Immature natural killer cell (primary cell): ENCODE measurements at regions not wholly inside any gene's neighbourhood (a gene's known extent, or its start where the extent isn't known, plus 50 kb on each side); places are given as distances from the start of the nearest gene placed in this dataset.
"Not testable (repeated sequence)": the region's sequence is repeated elsewhere in the genome, so short reads cannot be mapped to it uniquely, and the experiment has no call there.

ENCODE experiments used
- DNase-seq, 3 donors: peaks; one replicate each; pipeline ENCODE4 v3.0.0; 2022; ENCODE audit warnings: mixed read lengths in 1 of 3
- H3K27ac Mint-ChIP-seq, 6 donors: one replicate each; pipeline ENCODE4 v1.8.0; 2020; ENCODE audit warnings: mixed read lengths in 6 of 6, mild to moderate bottlenecking in 5 of 6, inconsistent platforms in 4 of 6, moderate library complexity in 3 of 6
- H3K27me3 Mint-ChIP-seq, 3 donors: one replicate each; pipeline ENCODE4 v1.8.0; 2020 to 2021; ENCODE audit warnings: low read depth in 3 of 3, mild to moderate bottlenecking in 3 of 3, mixed read lengths in 3 of 3, moderate library complexity in 3 of 3, inconsistent platforms in 1 of 3
- H3K36me3 Mint-ChIP-seq, 3 donors: one replicate each; pipeline ENCODE4 v1.8.0; 2020; ENCODE audit warnings: mixed read lengths in 3 of 3, inconsistent platforms in 2 of 3, mild to moderate bottlenecking in 2 of 3
- H3K4me1 Mint-ChIP-seq, 2 donors: one replicate each; pipeline ENCODE4 v1.8.0; 2020; ENCODE audit warnings: inconsistent platforms in 2 of 2, mild to moderate bottlenecking in 2 of 2, mixed read lengths in 2 of 2, moderate library complexity in 1 of 2
- H3K4me3 Mint-ChIP-seq, 5 donors: one replicate each; pipeline ENCODE4 v1.8.0; 2020; ENCODE audit warnings: mild to moderate bottlenecking in 5 of 5, mixed read lengths in 5 of 5, inconsistent platforms in 3 of 5, moderate library complexity in 3 of 5
- H3K9me3 Mint-ChIP-seq, 6 donors: one replicate each; pipeline ENCODE4 v1.8.0; 2020; ENCODE audit warnings: mild to moderate bottlenecking in 6 of 6, mixed read lengths in 6 of 6, inconsistent platforms in 4 of 6, moderate library complexity in 3 of 6

- not testable (repeated sequence) for H3K4me1 Mint-ChIP-seq, H3K27ac Mint-ChIP-seq, H3K4me3 Mint-ChIP-seq, H3K9me3 Mint-ChIP-seq, H3K36me3 Mint-ChIP-seq, H3K27me3 Mint-ChIP-seq, DNase-seq
These were observed 61.2 kb upstream of the ZNF322 start for GRCh38 chr6:26720663-26721218.

DNA sequence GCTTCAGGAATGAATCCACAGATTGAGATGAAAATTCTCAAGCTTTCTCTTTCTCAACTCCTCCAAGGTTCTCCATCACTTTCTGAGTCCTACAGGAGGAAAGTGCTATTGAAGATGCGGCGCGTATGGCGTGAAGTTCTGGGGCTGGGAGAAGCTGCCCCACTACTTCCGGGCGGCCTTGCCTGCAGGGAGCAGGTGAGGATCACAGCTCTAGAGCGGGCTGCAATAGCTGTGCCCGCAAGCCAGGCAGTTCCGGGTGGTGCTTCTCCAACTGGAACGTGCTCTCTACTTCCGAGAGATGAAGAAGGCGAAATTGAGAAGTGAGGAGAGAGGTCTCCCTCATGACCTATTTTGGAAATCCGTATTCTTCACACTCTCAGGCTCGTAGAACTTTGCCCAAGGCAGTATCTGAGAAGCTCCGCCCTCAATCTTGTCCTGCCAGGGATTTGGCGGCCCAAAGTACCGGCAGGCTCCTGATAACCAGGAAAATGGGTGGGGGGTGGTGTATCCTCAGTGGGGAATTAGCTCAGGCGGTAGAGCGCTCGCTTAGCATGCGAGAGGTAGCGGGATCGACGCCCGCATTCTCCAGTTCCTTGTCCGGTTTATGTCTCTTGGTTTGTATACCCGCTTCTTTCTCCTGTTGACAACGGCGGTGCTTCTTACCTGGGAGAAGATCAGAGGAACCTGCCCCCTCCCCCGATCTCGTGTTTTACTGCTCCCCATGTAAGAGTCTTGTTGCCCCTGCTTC, 70.6 kb upstream of the ZNF322 start:
- H3K36me3 Mint-ChIP-seq, H3K9me3 Mint-ChIP-seq, H3K27me3 Mint-ChIP-seq, DNase-seq, H3K4me3 Mint-ChIP-seq, H3K4me1 Mint-ChIP-seq, H3K27ac Mint-ChIP-seq: not testable (repeated sequence)

- H3K4me1 Mint-ChIP-seq, H3K36me3 Mint-ChIP-seq, DNase-seq, H3K27me3 Mint-ChIP-seq, H3K4me3 Mint-ChIP-seq, H3K27ac Mint-ChIP-seq, H3K9me3 Mint-ChIP-seq: not testable (repeated sequence)
These were observed 75.4 kb upstream of the ZNF322 start for GRCh38 chr6:26734776-26735472.

DNA sequence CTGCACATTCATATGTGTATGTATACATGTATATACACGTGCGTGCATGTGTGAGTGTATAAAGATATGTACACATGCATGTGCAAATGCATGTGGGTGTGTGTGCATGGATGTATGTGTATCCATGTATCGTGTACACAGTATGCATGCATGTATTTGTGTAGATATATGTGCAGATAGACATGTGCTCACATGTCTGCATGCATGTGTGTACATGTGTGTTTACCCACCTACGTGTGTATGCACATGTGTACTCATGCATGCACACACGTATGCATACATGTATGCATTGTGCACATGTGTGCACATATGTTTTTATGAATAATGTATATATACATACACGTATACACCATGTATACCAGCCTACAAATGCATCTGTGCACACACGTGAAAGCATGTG, 80.3 kb upstream of the ZNF322 start:
- H3K4me1 Mint-ChIP-seq = peaks cover 0 to 1% of the 10 kb centered on the region in 2 donors
- no peak for DNase-seq
- peaks cover 0 to 20% (median 8%) of the 10 kb centered on the region in 6 donors for H3K9me3 Mint-ChIP-seq
- H3K27ac Mint-ChIP-seq = no peak overlapping the region
- no peak overlapping the region for H3K4me3 Mint-ChIP-seq
- H3K27me3 Mint-ChIP-seq = peaks cover 17 to 29% (median 28%) of the 10 kb centered on the region in 3 donors
- H3K36me3 Mint-ChIP-seq = peaks cover 0 to 4% (median 0%) of the 10 kb centered on the region in 3 donors

- Mint-ChIP-seq H3K9me3 (peaks cover 5 to 43% (median 16%) of the 10 kb centered on the region in 6 donors), H3K36me3 (peaks cover 3 to 4% (median 4%) of the 10 kb centered on the region in 3 donors), H3K27me3 (peaks cover 33 to 47% (median 45%) of the 10 kb centered on the region in 3 donors), H3K4me3 (no peak overlapping the region), H3K27ac (no peak overlapping the region), H3K4me1 (peaks cover 0 to 1% of the 10 kb centered on the region in 2 donors)
- DNase-seq = no peak
These were observed 83.7 kb upstream of the ZNF322 start for GRCh38 chr6:26743157-26743821.

DNA sequence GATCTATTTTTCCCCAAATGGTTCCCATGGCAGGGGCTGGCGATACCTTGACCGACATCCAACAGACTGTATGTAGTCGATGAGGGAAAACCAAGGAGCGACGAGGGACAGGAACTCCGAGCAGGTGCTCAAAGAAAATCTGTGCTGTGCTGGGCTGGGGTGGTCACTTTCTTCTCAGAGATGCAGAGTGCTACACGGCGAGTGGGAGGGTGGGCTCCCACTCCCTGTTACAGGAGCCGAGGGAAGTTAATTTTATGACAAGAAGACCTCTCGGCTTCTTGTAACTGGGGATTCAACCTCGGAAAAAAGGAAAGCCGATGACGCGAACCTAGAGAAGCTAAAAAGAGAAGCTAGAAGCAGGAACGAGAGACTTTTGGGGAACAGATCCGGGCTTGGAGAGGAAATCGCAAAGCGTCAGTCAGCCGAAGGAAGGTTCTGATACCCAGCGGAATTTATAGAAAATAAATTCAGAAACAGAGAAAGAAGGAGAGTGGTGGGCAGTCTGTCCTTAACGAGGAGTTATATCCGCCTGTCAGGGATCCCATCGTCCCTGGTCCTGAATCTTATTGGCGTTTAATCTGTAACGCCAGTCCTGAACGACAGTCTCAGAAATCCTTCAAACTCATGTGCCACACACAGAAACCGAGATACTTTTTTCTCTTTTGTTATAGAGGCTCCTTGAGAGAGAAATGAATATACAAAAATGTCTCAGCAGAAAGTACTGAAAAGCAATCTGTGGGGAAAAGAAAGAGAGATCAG, 84.6 kb upstream of the ZNF322 start:
- H3K27me3 Mint-ChIP-seq = peaks cover 38 to 52% (median 51%) of the 10 kb centered on the region in 3 donors
- peaks cover 4% of the 10 kb centered on the region in 3 donors for H3K36me3 Mint-ChIP-seq
- DNase-seq = no peak
- H3K4me1 Mint-ChIP-seq = peaks cover 1 to 6% of the 10 kb centered on the region in 2 donors
- H3K9me3 Mint-ChIP-seq = peaks cover 9 to 50% (median 17%) of the 10 kb centered on the region in 6 donors
- H3K4me3 Mint-ChIP-seq = no peak overlapping the region
- no peak overlapping the region for H3K27ac Mint-ChIP-seq

GRCh38 chr6:26744837-26745282, 85.3 kb upstream of the ZNF322 start:
- H3K36me3 Mint-ChIP-seq, H3K27ac Mint-ChIP-seq, DNase-seq, H3K4me3 Mint-ChIP-seq: not testable (repeated sequence)
- peaks cover 1 to 11% of the 10 kb centered on the region in 2 donors for H3K4me1 Mint-ChIP-seq
- H3K27me3 Mint-ChIP-seq = peaks cover 38 to 57% (median 52%) of the 10 kb centered on the region in 3 donors
- H3K9me3 Mint-ChIP-seq = peaks cover 9 to 57% (median 17%) of the 10 kb centered on the region in 6 donors

GRCh38 chr6:26745964-26746363, 86.4 kb upstream of the ZNF322 start:
- not testable (repeated sequence) for H3K36me3 Mint-ChIP-seq, H3K4me3 Mint-ChIP-seq, DNase-seq, H3K27ac Mint-ChIP-seq
- Mint-ChIP-seq H3K4me1 (peaks cover 1 to 11% of the 10 kb centered on the region in 2 donors), H3K9me3 (peaks cover 9 to 61% (median 17%) of the 10 kb centered on the region in 6 donors), H3K27me3 (peaks cover 38 to 59% (median 55%) of the 10 kb centered on the region in 3 donors)

GRCh38 chr6:26749126-26749758, 89.7 kb upstream of the ZNF322 start:
- Mint-ChIP-seq H3K9me3 (peaks cover 8 to 49% (median 12%) of the 10 kb centered on the region in 6 donors), H3K27me3 (peaks cover 32 to 41% (median 41%) of the 10 kb centered on the region in 3 donors)
- not testable (repeated sequence) for DNase-seq

GRCh38 chr6:26749759-26750126, 90.2 kb upstream of the ZNF322 start:
- DNase-seq, H3K27ac Mint-ChIP-seq, H3K36me3 Mint-ChIP-seq: not testable (repeated sequence)
- Mint-ChIP-seq H3K4me3 (peak overlapping the region in 1 of 5 donors; percentile 11), H3K9me3 (peaks cover 7 to 50% (median 12%) of the 10 kb centered on the region in 6 donors), H3K27me3 (peaks cover 32 to 41% (median 40%) of the 10 kb centered on the region in 3 donors), H3K4me1 (peaks cover 0 to 11% of the 10 kb centered on the region in 2 donors)

More at GRCh38 chr6:26749126-26749758, 89.7 kb upstream of the ZNF322 start:
- H3K4me3 Mint-ChIP-seq = peak overlapping the region in 1 of 5 donors; percentile 59
- not testable (repeated sequence) for H3K27ac Mint-ChIP-seq, H3K36me3 Mint-ChIP-seq
- H3K4me1 Mint-ChIP-seq = peaks cover 0 to 11% of the 10 kb centered on the region in 2 donors

- Mint-ChIP-seq H3K27me3 (peaks cover 30 to 43% (median 36%) of the 10 kb centered on the region in 3 donors), H3K36me3 (peaks cover 0 to 5% (median 0%) of the 10 kb centered on the region in 3 donors), H3K4me1 (peaks cover 0 to 4% of the 10 kb centered on the region in 2 donors), H3K9me3 (peaks cover 3 to 37% (median 10%) of the 10 kb centered on the region in 6 donors), H3K27ac (peak overlapping the region in 1 of 6 donors; percentile 10), H3K4me3 (peak overlapping the region in 1 of 5 donors; percentile 30)
- no peak for DNase-seq
These were observed 94.7 kb upstream of the ZNF322 start for GRCh38 chr6:26754212-26754611.

DNA sequence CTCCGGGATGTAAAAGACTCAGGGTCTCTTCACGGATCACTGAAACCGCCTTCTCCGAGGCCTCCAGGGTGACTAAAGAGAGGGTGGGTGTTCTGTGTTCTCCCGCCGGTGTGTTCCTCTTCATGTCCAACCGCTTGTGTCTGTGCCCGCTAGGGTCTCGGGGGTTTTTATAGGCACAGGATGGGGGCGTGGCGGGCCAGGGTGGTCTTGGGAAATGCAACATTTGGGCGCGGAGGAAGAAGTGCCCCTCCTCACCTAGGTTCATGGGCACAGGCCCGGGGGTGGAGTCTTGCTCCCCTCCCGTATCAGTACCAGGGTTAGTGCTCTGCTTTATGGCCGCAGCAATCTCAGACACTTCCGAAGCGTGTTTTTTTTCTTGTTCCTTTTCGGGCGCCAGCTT, 95.3 kb upstream of the ZNF322 start:
- H3K4me1 Mint-ChIP-seq, DNase-seq, H3K36me3 Mint-ChIP-seq, H3K4me3 Mint-ChIP-seq: not testable (repeated sequence)
- Mint-ChIP-seq H3K27me3 (peaks cover 31 to 38% (median 35%) of the 10 kb centered on the region in 3 donors), H3K27ac (peak overlapping the region in 1 of 6 donors; percentile 77), H3K9me3 (peaks cover 3 to 31% (median 10%) of the 10 kb centered on the region in 6 donors)
